Gastrocnemius medialis (tissue), 4 donors: ENCODE measurements at regions not wholly inside any gene's neighbourhood (a gene's known extent, or its start where the extent isn't known, plus 50 kb on each side); places are given as distances from the start of the nearest gene placed in this dataset.

Experiments used
- ATAC-seq, 2 donors: fragments of 150-250 bp; one replicate each; pipeline ENCODE4 v1.9.1; 2016
- DNase-seq, 2 donors: peaks; one replicate each; pipeline ENCODE4 v3.0.0-alpha.2; 2019
- H3K27ac ChIP-seq, 4 donors: fragments of 200-600 bp; sonication (generic); 1 replicate in 1 of 4; 2 replicates in 3 of 4; pipeline ENCODE4 v1.5.1; 2016 to 2018; ENCODE audit warnings: mild to moderate bottlenecking in 2 of 4, moderate library complexity in 1 of 4
- H3K27me3 ChIP-seq, 3 donors: fragments of 200-600 bp; sonication (generic) in 2 of 3; 1 replicate in 1 of 3; 2 replicates in 2 of 3; pipeline versions ENCODE4 v1.5.1 to v1.6.0; 2016 to 2019; ENCODE audit warnings: mild to moderate bottlenecking in 1 of 3, moderate library complexity in 1 of 3
- H3K36me3 ChIP-seq, 2 donors: fragments of 200-600 bp; sonication (generic) in 1 of 2; one replicate each; pipeline ENCODE4 v1.5.1; 2017 to 2018
- H3K4me1 ChIP-seq, 2 donors: fragments of 200-600 bp; sonication (generic) in 1 of 2; one replicate each; pipeline ENCODE4 v1.5.1; 2016 to 2017; ENCODE audit warnings: mild to moderate bottlenecking in 2 of 2
- H3K4me3 ChIP-seq, 4 donors: fragments of 200-600 bp; sonication (generic) in 3 of 4; 1 replicate in 1 of 4; 2 replicates in 3 of 4; pipeline ENCODE4 v1.5.1; 2016 to 2019; ENCODE audit warnings: mild to moderate bottlenecking in 2 of 4
- H3K9me3 ChIP-seq, 3 donors: fragments of 200-600 bp; sonication (generic) in 2 of 3; 1 replicate in 1 of 3; 2 replicates in 2 of 3; pipeline ENCODE4 v1.5.1; 2016 to 2019
- CTCF ChIP-seq, 5 experiments: fragments of 450-650 bp in 3 of 5; fragments of 200-600 bp in 2 of 5; sonication (generic) in 2 of 5; IDR thresholded peaks in 4 of 5; conservative IDR thresholded peaks in 1 of 5; 1 replicate in 4 of 5; 2 replicates in 1 of 5; pipeline ENCODE4 v1.5.1; 2016 to 2019; ENCODE audit warnings: antibody characterized with exemption in 5 of 5, mild to moderate bottlenecking in 3 of 5, moderate library complexity in 3 of 5
- POLR2A ChIP-seq, 2 donors: fragments of 450-650 bp; IDR thresholded peaks; one replicate each; pipeline ENCODE4 v1.6.1; 2017; ENCODE audit warnings: antibody characterized with exemption in 2 of 2, mild to moderate bottlenecking in 2 of 2, moderate library complexity in 2 of 2
- in situ Hi-C, 4 donors: fragments of 200-750 bp; cut with MboI; loops; one replicate each; pipeline versions ENCODE4 v1.15.0 to v1.8.0; 2017; ENCODE audit warnings: low sequenced_read_pairs in 4 of 4
- intact Hi-C: fragments of 100-400 bp; cut with DNase I; formaldehyde crosslinking; loops from one replicate; pipeline ENCODE4 v1.15.1; 2023; ENCODE audit warnings: low total_unique reads

GRCh38 chr2:82656420-82656819 is 1802.7 kb downstream of the SUCLG1 start:
- H3K27ac ChIP-seq: no peak overlapping the region
- ATAC-seq: no peak
- no peak overlapping the region for H3K4me3 ChIP-seq
- TF ChIP-seq CTCF (IDR thresholded peaks at IDR 0.05 in 4 of 5, conservative IDR thresholded peaks at IDR 0.05 in 1 of 5) (no peak), POLR2A (IDR thresholded peaks at IDR 0.05) (no peak)
- no peaks in the 10 kb centered on the region for H3K27me3 ChIP-seq
- H3K9me3 ChIP-seq: no peaks in the 10 kb centered on the region
- in situ Hi-C loops: no loop called here
- intact Hi-C loops: no loop called here
- H3K36me3 ChIP-seq: no peaks in the 10 kb centered on the region
- no peak for DNase-seq
- H3K4me1 ChIP-seq: no peaks in the 10 kb centered on the region

- DNase-seq: no peak
- no peaks in the 10 kb centered on the region for H3K36me3 ChIP-seq
- no peaks in the 10 kb centered on the region for H3K27me3 ChIP-seq
- no peak for ATAC-seq
- no peak overlapping the region for H3K27ac ChIP-seq
- intact Hi-C loops (no loop called here), in situ Hi-C loops (no loop called here)
- no peaks in the 10 kb centered on the region for H3K4me1 ChIP-seq
- no peak overlapping the region for H3K4me3 ChIP-seq
- no peaks in the 10 kb centered on the region for H3K9me3 ChIP-seq
- TF ChIP-seq CTCF (IDR thresholded peaks at IDR 0.05 in 4 of 5, conservative IDR thresholded peaks at IDR 0.05 in 1 of 5) (no peak), POLR2A (IDR thresholded peaks at IDR 0.05) (no peak)
These were observed 1807.0 kb downstream of the SUCLG1 start for GRCh38 chr2:82652117-82652516.

- H3K4me3 ChIP-seq: no peak overlapping the region
- intact Hi-C loops: no loop called here
- H3K9me3 ChIP-seq: no peaks in the 10 kb centered on the region
- no peak for ATAC-seq
- DNase-seq: no peak
- H3K4me1 ChIP-seq: no peaks in the 10 kb centered on the region
- TF ChIP-seq CTCF (IDR thresholded peaks at IDR 0.05 in 4 of 5, conservative IDR thresholded peaks at IDR 0.05 in 1 of 5): no peak
- no peak for TF ChIP-seq POLR2A (IDR thresholded peaks at IDR 0.05)
- in situ Hi-C loops: no loop called here
- no peak overlapping the region for H3K27ac ChIP-seq
- H3K36me3 ChIP-seq: no peaks in the 10 kb centered on the region
- no peaks in the 10 kb centered on the region for H3K27me3 ChIP-seq
These were observed 1809.0 kb downstream of the SUCLG1 start for GRCh38 chr2:82650038-82650437.

- in situ Hi-C loops: no loop called here
- Histone ChIP-seq H3K27me3 (no peaks in the 10 kb centered on the region), H3K4me1 (no peaks in the 10 kb centered on the region), H3K9me3 (no peaks in the 10 kb centered on the region), H3K4me3 (no peak overlapping the region), H3K27ac (no peak overlapping the region), H3K36me3 (no peaks in the 10 kb centered on the region)
- DNase-seq: no peak
- TF ChIP-seq CTCF (IDR thresholded peaks at IDR 0.05 in 4 of 5, conservative IDR thresholded peaks at IDR 0.05 in 1 of 5): no peak
- TF ChIP-seq POLR2A (IDR thresholded peaks at IDR 0.05): no peak
- ATAC-seq: no peak
- intact Hi-C loops: no loop called here
These were observed 1817.4 kb downstream of the SUCLG1 start for GRCh38 chr2:82641598-82642180.

GRCh38 chr2:82636402-82637020 is 1822.6 kb downstream of the SUCLG1 start:
- in situ Hi-C loops (no loop called here), intact Hi-C loops (no loop called here)
- no peak overlapping the region for H3K27ac ChIP-seq
- ATAC-seq: no peak
- TF ChIP-seq CTCF (IDR thresholded peaks at IDR 0.05 in 4 of 5, conservative IDR thresholded peaks at IDR 0.05 in 1 of 5) (no peak), POLR2A (IDR thresholded peaks at IDR 0.05) (no peak)
- H3K4me3 ChIP-seq: no peak overlapping the region
- H3K36me3 ChIP-seq: no peaks in the 10 kb centered on the region
- no peaks in the 10 kb centered on the region for H3K27me3 ChIP-seq
- no peaks in the 10 kb centered on the region for H3K4me1 ChIP-seq
- no peak for DNase-seq
- no peaks in the 10 kb centered on the region for H3K9me3 ChIP-seq
